22Rv1 (cell line): ENCODE measurements at regions not wholly inside any gene's neighbourhood (a gene's known extent, or its start where the extent isn't known, plus 50 kb on each side); places are given as distances from the start of the nearest gene placed in this dataset.

Experiments used
- H3K27ac ChIP-seq: fragments of 450-650 bp; 2 replicates; pipeline ENCODE4 v1.5.1; 2017
- ZFX ChIP-seq: fragments of 450-650 bp; IDR thresholded peaks from 2 replicates; pipeline ENCODE4 v1.6.1; 2017; ENCODE audit warnings: antibody characterized with exemption, borderline replicate concordance
- TF ChIP-seq, protein P1 (sequence below): fragments of 450-650 bp; IDR thresholded peaks from 2 replicates; pipeline ENCODE4 v1.5.1; 2017; ENCODE audit warnings: mild to moderate bottlenecking

DNA sequence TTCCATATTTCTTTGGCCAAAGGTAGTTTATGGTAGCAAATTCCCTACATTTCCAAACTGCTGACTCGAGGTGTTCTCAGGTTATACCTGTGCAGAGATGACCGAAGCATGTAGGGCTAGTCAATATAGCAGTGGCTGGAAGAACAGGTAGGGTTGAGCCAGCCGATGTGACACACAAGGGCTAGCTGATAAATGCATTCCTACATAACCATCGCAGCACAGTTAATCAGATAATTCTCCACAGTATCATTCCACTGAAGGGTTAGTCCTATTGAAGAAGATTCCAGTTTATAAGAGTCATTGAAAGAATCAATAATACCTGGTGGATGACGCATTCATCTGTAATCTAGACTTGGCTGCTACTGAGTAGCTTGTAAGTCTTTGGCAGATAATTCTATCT is 220.0 kb downstream of the KIF20B start:
- H3K27ac ChIP-seq = no peak overlapping the region
- TF ChIP-seq ZFX = no peak
- TF ChIP-seq, protein P1, sequence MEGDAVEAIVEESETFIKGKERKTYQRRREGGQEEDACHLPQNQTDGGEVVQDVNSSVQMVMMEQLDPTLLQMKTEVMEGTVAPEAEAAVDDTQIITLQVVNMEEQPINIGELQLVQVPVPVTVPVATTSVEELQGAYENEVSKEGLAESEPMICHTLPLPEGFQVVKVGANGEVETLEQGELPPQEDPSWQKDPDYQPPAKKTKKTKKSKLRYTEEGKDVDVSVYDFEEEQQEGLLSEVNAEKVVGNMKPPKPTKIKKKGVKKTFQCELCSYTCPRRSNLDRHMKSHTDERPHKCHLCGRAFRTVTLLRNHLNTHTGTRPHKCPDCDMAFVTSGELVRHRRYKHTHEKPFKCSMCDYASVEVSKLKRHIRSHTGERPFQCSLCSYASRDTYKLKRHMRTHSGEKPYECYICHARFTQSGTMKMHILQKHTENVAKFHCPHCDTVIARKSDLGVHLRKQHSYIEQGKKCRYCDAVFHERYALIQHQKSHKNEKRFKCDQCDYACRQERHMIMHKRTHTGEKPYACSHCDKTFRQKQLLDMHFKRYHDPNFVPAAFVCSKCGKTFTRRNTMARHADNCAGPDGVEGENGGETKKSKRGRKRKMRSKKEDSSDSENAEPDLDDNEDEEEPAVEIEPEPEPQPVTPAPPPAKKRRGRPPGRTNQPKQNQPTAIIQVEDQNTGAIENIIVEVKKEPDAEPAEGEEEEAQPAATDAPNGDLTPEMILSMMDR = no peak

DNA sequence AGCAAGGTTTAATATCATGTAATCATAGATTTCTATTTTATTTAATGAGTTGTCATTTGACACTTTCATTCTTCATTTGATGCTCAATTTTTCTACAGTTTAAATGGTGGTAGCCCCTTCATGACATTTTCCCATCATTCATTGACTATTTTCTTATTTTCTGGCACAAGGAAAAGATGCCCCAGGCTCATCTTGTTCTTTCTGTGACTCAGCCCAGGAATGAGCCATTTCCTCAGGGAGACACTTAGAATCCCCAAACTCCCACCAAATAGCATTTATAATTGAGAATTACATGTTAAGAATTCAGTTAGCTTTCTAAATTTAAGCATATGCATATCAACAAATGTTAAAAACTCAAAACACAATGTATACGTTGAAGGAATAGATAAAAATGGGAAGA is 222.3 kb downstream of the KIF20B start:
- TF ChIP-seq, protein P1 = no peak
- TF ChIP-seq ZFX = no peak
- H3K27ac ChIP-seq = no peak overlapping the region

DNA sequence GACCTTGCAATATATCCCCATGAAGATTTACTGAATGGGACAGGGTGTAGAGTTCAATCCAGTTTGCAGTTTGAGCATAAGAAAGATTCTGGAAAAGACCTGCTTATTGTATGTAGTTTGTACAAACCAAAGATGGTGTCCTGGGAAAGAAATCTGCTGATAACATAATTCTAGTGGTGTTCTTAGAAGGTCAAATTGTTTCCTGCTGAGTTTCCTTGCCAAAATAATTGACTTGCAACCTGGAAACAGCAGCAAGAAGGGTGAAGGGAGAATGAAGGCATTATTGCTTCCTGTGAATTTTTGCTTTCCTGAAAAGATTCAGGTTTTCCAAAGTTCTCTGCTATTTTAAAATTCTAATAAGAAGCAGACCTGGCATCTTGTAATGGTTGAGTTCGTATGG is 222.9 kb downstream of the KIF20B start:
- no peak overlapping the region for H3K27ac ChIP-seq
- TF ChIP-seq, protein P1 = no peak
- TF ChIP-seq ZFX = no peak

DNA sequence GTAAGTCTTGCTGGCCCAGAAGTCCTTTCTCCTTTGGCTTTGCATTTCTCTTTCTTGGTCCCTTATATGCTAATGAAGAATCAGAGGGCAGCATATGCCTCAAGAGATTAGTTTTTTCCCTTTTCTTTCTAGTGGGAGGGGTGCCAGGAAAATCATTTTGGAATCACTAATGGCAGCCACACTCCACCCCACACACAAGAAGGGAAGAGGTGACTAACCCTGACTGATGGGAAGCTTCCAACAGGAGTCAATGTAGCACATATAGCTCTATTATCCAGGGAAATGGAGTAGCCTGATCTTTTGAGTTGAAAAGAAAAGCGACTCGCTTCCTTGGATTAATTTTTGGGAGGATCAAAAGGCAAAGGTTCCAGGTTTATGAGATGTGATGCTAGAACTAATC is 225.3 kb downstream of the KIF20B start:
- H3K27ac ChIP-seq = no peak overlapping the region
- TF ChIP-seq, protein P1 = no peak
- no peak for TF ChIP-seq ZFX

DNA sequence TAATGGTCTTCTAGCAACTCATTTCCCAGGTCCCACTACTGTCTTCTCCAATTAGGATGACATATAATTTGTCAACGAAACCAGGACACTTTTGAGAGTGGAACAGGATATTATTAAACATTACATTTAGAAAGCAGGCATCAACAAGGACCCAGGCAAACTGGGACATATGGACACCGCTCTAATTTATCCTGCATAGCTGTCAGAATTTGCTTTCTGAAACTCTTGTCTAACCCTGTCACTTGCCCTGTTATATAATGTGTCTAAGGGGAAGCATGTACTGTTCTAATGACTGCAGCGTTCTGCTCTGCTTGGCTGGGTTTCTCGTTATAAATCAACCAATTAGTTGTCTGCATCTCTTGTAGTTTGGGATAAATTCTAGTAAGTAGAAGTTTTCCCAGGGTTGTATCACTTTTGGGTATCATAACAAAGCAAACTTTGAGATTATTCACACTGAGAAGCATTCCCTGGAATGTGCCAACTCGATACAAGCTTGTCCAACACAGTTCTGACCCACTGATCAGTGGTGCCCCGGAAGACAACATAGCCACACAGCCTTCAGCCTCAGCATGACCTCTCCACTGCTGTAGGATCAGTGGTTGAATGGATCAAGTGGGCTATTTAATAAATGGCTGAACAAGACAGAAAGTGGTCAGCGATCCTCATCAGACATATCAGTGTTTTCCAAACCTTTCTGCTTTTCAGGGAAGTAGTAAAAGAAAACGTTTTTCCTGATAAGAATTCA is 228.1 kb downstream of the KIF20B start:
- H3K27ac ChIP-seq = no peak overlapping the region
- no peak for TF ChIP-seq ZFX
- TF ChIP-seq, protein P1 = no peak

DNA sequence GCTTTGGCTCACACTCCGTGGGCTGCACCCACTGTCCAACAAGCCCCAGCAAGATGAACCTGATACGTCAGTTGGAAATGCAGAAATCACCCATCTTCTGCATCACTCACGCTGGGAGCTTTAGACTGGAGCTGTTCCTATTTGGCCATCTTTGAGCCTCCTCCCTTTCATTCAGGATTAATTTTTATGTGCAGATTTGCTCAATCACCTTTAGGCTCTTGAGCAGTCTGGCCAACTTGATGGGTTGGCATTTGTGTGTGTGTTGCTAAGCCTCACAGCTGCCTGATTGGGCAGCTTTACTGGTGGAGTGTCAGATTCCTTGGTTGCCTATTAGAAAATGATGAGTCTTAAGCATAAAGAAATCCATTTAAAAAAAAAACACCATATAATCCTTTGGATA is 236.1 kb downstream of the KIF20B start:
- no peak overlapping the region for H3K27ac ChIP-seq
- no peak for TF ChIP-seq ZFX
- TF ChIP-seq, protein P1 = no peak

DNA sequence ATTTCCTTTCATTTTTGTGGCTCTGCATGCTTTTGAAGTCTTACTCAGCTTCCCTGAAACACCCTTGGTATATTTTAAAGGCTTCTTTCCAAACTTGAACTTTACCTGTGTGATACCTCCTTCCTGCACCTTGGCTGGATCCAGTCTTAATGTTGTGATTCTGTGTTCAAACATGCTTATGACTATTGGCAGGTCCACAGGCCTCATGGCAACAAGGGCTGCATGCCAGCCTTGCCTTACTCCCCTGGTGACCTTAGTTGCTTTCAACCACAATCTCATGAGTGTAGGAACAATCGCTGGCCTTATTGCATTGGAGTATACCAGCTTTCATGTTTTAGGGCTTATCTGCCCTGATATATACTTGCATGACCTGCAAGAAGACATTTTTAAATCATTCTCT is 238.7 kb downstream of the KIF20B start:
- H3K27ac ChIP-seq = no peak overlapping the region
- no peak for TF ChIP-seq ZFX
- TF ChIP-seq, protein P1 = no peak
